Germinal center (tissue), 1 donor: ENCODE measurements at regions not wholly inside any gene's neighbourhood (a gene's known extent, or its start where the extent isn't known, plus 50 kb on each side); places are given as distances from the start of the nearest gene placed in this dataset.
"Not testable (repeated sequence)": the region's sequence is repeated elsewhere in the genome, so short reads cannot be mapped to it uniquely, and the experiment has no call there.

ENCODE experiments used
- DNase-seq: peaks from one replicate; pipeline ENCODE4 v3.0.0; 2012; ENCODE audit warnings: mixed read lengths, low spot score

GRCh38 chr15:20089541-20089940 is 452.1 kb downstream of the GOLGA6L6 start:
- not testable (repeated sequence) for DNase-seq

- DNase-seq = not testable (repeated sequence)
Observed at GRCh38 chr15:20084026-20084425, 457.6 kb downstream of the GOLGA6L6 start.

- DNase-seq = not testable (repeated sequence)
Observed at GRCh38 chr15:20074082-20074481, 467.5 kb downstream of the GOLGA6L6 start.

GRCh38 chr15:20069043-20069442 is 472.6 kb downstream of the GOLGA6L6 start:
- DNase-seq = not testable (repeated sequence)

GRCh38 chr15:20066173-20066572 is 475.4 kb downstream of the GOLGA6L6 start:
- not testable (repeated sequence) for DNase-seq

- not testable (repeated sequence) for DNase-seq
Observed at GRCh38 chr15:20065508-20065907, 476.1 kb downstream of the GOLGA6L6 start.

GRCh38 chr15:20063167-20063566 is 478.4 kb downstream of the GOLGA6L6 start:
- DNase-seq = not testable (repeated sequence)

GRCh38 chr15:20060838-20061237 is 480.8 kb downstream of the GOLGA6L6 start:
- DNase-seq = not testable (repeated sequence)

- not testable (repeated sequence) for DNase-seq
Observed at GRCh38 chr15:20056871-20057270, 484.7 kb downstream of the GOLGA6L6 start.

GRCh38 chr15:20055921-20056320 is 485.7 kb downstream of the GOLGA6L6 start:
- not testable (repeated sequence) for DNase-seq

- not testable (repeated sequence) for DNase-seq
Observed at GRCh38 chr15:20048189-20048588, 493.4 kb downstream of the GOLGA6L6 start.

- DNase-seq = not testable (repeated sequence)
Observed at GRCh38 chr15:20045165-20045564, 496.4 kb downstream of the GOLGA6L6 start.

- not testable (repeated sequence) for DNase-seq
Observed at GRCh38 chr15:20040691-20041090, 500.9 kb downstream of the GOLGA6L6 start.

- not testable (repeated sequence) for DNase-seq
Observed at GRCh38 chr15:20025040-20025439, 516.6 kb downstream of the GOLGA6L6 start.

GRCh38 chr15:20022349-20022748 is 519.3 kb downstream of the GOLGA6L6 start:
- not testable (repeated sequence) for DNase-seq

- not testable (repeated sequence) for DNase-seq
Observed at GRCh38 chr15:20021351-20021750, 520.2 kb downstream of the GOLGA6L6 start.

GRCh38 chr15:20020588-20020987 is 521.0 kb downstream of the GOLGA6L6 start:
- DNase-seq = not testable (repeated sequence)

GRCh38 chr15:20019758-20020157 is 521.8 kb downstream of the GOLGA6L6 start:
- not testable (repeated sequence) for DNase-seq

- not testable (repeated sequence) for DNase-seq
Observed at GRCh38 chr15:20017581-20017980, 524.0 kb downstream of the GOLGA6L6 start.

GRCh38 chr15:20016941-20017340 is 524.7 kb downstream of the GOLGA6L6 start:
- DNase-seq = not testable (repeated sequence)

GRCh38 chr15:20012837-20013236 is 528.8 kb downstream of the GOLGA6L6 start:
- not testable (repeated sequence) for DNase-seq

GRCh38 chr15:20010759-20011158 is 530.8 kb downstream of the GOLGA6L6 start:
- DNase-seq = not testable (repeated sequence)

GRCh38 chr15:20009619-20010018 is 532.0 kb downstream of the GOLGA6L6 start:
- DNase-seq = not testable (repeated sequence)

- not testable (repeated sequence) for DNase-seq
Observed at GRCh38 chr15:20007338-20007737, 534.3 kb downstream of the GOLGA6L6 start.
